Activated CD4-positive, CD25-positive, alpha-beta regulatory T cell (primary cell): ENCODE measurements at regions not wholly inside any gene's neighbourhood (a gene's known extent, or its start where the extent isn't known, plus 50 kb on each side); places are given as distances from the start of the nearest gene placed in this dataset.
"Not testable (repeated sequence)": the region's sequence is repeated elsewhere in the genome, so short reads cannot be mapped to it uniquely, and the experiment has no call there.

Experiments used
- DNase-seq, 4 experiments: peaks; one replicate each; lab custom pipeline; 2025; lab: John Stamatoyannopoulos, UW

GRCh38 chr15:62320259-62320658 is 155.2 kb upstream of the C2CD4B start:
- DNase-seq, result no peak

- no peak for DNase-seq
Measured at GRCh38 chr15:62323353-62323890, 158.3 kb upstream of the C2CD4B start.

GRCh38 chr15:62324382-62324781 is 159.3 kb upstream of the C2CD4B start:
- DNase-seq, result no peak

- DNase-seq, result no peak
Measured at GRCh38 chr15:62325597-62325996, 160.5 kb upstream of the C2CD4B start.

- no peak for DNase-seq
Measured at GRCh38 chr15:62326460-62327011, 161.5 kb upstream of the C2CD4B start.

- no peak for DNase-seq
Measured at GRCh38 chr15:62327406-62327805, 162.3 kb upstream of the C2CD4B start.

- DNase-seq, result not testable (repeated sequence)
Measured at GRCh38 chr15:62332472-62332871, 167.4 kb upstream of the C2CD4B start.

- no peak for DNase-seq
Measured at GRCh38 chr15:62334536-62334935, 169.5 kb upstream of the C2CD4B start.

GRCh38 chr15:62337934-62338333 is 172.8 kb upstream of the C2CD4B start:
- no peak for DNase-seq

GRCh38 chr15:62338497-62338896 is 173.4 kb upstream of the C2CD4B start:
- no peak for DNase-seq

GRCh38 chr15:62342959-62343358 is 177.9 kb upstream of the C2CD4B start:
- DNase-seq, result no peak

GRCh38 chr15:62343397-62343796 is 178.3 kb upstream of the C2CD4B start:
- no peak for DNase-seq

- DNase-seq, result peak in 2 of 4 experiments; percentile 3 to 14
Measured at GRCh38 chr15:62344806-62345539, 179.9 kb upstream of the C2CD4B start.

- DNase-seq, result no peak
Measured at GRCh38 chr15:62346168-62346567, 181.1 kb upstream of the C2CD4B start.

GRCh38 chr15:62348118-62348517 is 183.0 kb upstream of the C2CD4B start:
- no peak for DNase-seq

GRCh38 chr15:62348623-62349022 is 183.5 kb upstream of the C2CD4B start:
- DNase-seq, result no peak

- DNase-seq, result no peak
Measured at GRCh38 chr15:62352817-62353216, 187.7 kb upstream of the C2CD4B start.

GRCh38 chr15:62357431-62357830 is 192.3 kb upstream of the C2CD4B start:
- DNase-seq, result no peak

- no peak for DNase-seq
Measured at GRCh38 chr15:62359416-62359815, 194.3 kb upstream of the C2CD4B start.

GRCh38 chr15:62360332-62361097 is 195.4 kb upstream of the C2CD4B start:
- DNase-seq, result no peak

GRCh38 chr15:62362144-62362543 is 197.1 kb upstream of the C2CD4B start:
- DNase-seq, result no peak

GRCh38 chr15:62362608-62363007 is 197.5 kb upstream of the C2CD4B start:
- DNase-seq, result no peak

- no peak for DNase-seq
Measured at GRCh38 chr15:62363913-62364312, 198.8 kb upstream of the C2CD4B start.
